Fibroblast of mammary gland (primary cell): ENCODE measurements at regions not wholly inside any gene's neighbourhood (a gene's known extent, or its start where the extent isn't known, plus 50 kb on each side); places are given as distances from the start of the nearest gene placed in this dataset.

ENCODE experiments used
- DNase-seq: peaks from one replicate; pipeline ENCODE4 v3.0.0-alpha.2; 2010; ENCODE audit warnings: low read depth
- H3K4me3 ChIP-seq: 2 replicates; pipeline ENCODE4 v1.5.1; 2011; ENCODE audit warnings: low read depth, mild to moderate bottlenecking, low read length, moderate library complexity; ENCODE audit not compliant: control insufficient read depth
- TF ChIP-seq, protein P1 (sequence below): conservative IDR thresholded peaks from 2 replicates; pipeline ENCODE4 v1.5.1; 2011; ENCODE audit warnings: low read depth, low read length, inconsistent platforms; ENCODE audit not compliant: control insufficient read depth, insufficient read depth

DNA sequence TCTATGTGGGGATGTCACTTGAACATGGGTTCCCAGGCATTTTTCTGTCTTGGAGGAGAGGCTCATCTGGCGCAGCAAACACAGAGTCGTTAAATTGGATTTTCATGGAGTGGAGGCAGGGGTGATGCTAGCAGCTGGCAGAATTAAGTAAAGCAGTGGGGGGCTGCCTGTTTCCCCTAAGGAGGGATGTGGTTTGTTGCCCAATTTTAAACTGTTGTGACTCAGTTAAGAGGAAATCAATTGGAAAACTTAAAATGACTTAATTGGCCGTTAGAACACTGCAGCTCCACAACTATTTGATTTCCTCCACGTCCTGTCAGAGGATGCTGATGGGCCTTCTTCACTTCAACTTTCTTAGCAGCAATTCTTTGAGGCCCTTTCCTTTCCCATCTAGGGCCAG is 354.1 kb upstream of the ATP5MC3 start:
- DNase-seq: no peak
- H3K4me3 ChIP-seq: no peak overlapping the region
- TF ChIP-seq, protein P1, sequence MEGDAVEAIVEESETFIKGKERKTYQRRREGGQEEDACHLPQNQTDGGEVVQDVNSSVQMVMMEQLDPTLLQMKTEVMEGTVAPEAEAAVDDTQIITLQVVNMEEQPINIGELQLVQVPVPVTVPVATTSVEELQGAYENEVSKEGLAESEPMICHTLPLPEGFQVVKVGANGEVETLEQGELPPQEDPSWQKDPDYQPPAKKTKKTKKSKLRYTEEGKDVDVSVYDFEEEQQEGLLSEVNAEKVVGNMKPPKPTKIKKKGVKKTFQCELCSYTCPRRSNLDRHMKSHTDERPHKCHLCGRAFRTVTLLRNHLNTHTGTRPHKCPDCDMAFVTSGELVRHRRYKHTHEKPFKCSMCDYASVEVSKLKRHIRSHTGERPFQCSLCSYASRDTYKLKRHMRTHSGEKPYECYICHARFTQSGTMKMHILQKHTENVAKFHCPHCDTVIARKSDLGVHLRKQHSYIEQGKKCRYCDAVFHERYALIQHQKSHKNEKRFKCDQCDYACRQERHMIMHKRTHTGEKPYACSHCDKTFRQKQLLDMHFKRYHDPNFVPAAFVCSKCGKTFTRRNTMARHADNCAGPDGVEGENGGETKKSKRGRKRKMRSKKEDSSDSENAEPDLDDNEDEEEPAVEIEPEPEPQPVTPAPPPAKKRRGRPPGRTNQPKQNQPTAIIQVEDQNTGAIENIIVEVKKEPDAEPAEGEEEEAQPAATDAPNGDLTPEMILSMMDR: no peak

DNA sequence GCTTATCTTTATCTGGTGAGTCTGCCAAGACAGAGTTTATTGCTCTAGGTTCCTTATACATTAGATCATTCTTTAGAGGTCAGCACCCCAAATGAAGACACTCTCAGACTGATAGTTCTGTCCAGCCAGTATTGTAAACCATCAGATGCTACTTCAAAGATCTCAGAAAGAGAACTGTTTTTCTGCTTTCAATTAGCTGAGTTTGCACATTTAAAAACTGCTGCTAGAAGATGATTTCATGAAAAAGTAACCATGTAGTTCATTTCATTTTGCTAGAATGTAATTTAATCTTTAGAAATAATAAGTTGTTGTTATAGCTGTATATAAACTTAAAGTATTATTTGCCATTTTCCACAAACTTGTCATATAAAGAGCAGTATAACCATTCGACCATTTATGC is 344.5 kb upstream of the ATP5MC3 start:
- DNase-seq: no peak
- TF ChIP-seq, protein P1: no peak
- H3K4me3 ChIP-seq: no peak overlapping the region

DNA sequence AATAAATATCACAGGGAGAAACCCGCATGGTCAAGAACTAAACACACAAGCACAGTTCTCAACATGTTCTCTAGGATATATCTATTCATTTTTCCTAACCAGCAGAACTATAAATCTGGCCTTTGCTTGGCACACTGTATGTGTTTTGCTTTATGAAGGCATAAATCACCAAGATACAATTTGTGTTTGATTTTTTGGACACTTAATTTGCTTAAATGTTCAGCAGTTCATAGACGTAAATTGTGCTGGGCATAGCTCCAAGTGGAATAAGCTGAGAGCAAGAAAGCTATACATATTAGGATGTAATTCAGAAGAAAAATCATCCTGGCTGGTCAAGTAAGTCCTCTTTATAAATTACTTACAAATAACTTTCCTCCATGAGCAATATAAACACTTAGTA is 341.5 kb upstream of the ATP5MC3 start:
- DNase-seq: no peak
- H3K4me3 ChIP-seq: no peak overlapping the region
- TF ChIP-seq, protein P1: no peak

DNA sequence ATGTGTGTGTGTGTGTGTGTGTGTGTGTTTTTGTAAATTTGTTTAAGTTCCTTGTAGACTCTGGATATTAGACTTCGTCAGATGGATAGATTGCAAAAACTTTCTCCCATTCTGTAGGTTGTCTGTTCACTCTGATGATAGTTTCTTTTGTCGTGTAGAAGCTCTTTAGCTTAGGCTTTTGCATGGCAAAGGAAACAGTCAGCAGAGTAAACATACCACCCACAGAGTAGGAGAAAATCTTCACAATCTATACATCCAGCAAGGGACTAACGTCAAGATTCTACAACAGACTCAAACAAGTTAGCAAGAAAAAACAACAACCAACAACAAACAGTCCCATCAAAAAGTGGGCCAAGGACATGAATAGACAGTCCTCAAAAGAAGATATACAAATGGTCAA is 336.7 kb upstream of the ATP5MC3 start:
- TF ChIP-seq, protein P1: no peak
- H3K4me3 ChIP-seq: no peak overlapping the region
- DNase-seq: no peak

DNA sequence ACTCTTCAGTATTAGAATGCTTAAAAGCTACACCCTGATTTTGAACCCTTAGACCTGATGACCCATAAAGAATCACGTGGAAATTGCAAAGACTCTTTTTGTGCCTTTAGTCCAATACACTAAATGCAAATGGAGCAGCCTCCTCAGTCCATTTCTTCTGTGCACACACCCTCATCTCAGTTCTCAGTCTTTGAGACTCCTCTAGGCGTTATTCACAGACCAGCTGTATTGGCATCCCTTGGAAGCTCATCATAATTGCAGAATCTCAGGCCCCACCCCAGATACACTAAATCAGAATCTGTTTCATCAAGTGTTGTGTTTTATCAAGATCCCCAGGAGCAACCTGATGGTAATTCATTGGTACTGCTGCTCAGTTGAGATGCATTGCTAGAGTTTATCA is 335.0 kb upstream of the ATP5MC3 start:
- no peak for DNase-seq
- TF ChIP-seq, protein P1: no peak

DNA sequence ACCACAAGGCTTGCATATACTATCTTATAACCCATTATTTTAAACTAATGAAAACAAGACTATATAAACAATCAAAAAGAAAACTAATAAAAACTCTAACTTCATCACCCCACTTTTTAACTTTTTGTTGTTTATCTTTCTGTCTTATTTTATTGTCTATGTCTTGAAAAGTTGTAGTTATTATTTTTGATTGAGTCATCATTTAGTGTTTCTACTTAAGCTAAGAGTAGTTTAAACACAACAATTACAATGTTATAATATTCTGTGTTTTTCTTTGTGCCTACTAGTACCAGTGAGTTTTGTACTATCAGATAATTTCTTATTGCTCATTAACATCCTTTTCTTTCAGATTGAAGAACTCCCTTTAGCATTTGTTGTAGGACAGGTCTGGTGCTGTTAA is 318.7 kb upstream of the ATP5MC3 start:
- no peak overlapping the region for H3K4me3 ChIP-seq
- DNase-seq: no peak
- TF ChIP-seq, protein P1: no peak

More for the DNA sequence above, 335.0 kb upstream of the ATP5MC3 start:
- no peak overlapping the region for H3K4me3 ChIP-seq

DNA sequence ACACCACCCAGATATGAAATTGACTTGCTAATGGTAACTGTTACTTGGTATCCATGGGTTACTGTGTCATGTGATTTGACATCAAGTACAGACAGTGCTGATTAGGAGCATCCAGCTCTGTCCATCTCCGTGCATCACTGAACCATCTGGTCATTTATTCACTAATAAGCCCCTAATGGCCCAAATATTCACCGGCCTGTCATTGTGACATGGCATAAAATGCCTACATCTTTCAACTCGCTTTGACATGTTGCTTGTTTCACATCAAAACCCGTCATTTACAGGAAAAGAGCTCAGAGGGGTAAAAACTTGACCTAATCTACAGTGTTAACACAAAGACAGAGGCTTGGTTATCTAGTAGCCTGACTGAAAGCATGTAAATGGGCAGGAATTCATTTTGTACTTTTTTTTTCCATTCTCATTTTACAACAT is 308.9 kb upstream of the ATP5MC3 start:
- no peak for DNase-seq
- no peak overlapping the region for H3K4me3 ChIP-seq
- TF ChIP-seq, protein P1: no peak
